Sigmoid colon (tissue), 6 donors: ENCODE measurements at regions not wholly inside any gene's neighbourhood (a gene's known extent, or its start where the extent isn't known, plus 50 kb on each side); places are given as distances from the start of the nearest gene placed in this dataset.

Experiments used
- DNase-seq: peaks from one replicate; pipeline ENCODE4 v3.0.0-alpha.2; 2019
- H3K27ac ChIP-seq, 4 donors: fragments of 200-600 bp; sonication (generic); one replicate each; pipeline ENCODE4 v1.5.1; 2016 to 2019; ENCODE audit warnings: mild to moderate bottlenecking in 1 of 4
- H3K27me3 ChIP-seq, 3 donors: fragments of 200-600 bp; sonication (generic); one replicate each; pipeline ENCODE4 v1.5.1; 2019; ENCODE audit warnings: mild to moderate bottlenecking in 1 of 3
- H3K36me3 ChIP-seq, 4 donors: fragments of 200-600 bp; sonication (generic); one replicate each; pipeline ENCODE4 v1.5.1; 2016 to 2019
- H3K4me1 ChIP-seq, 4 donors: fragments of 200-600 bp; sonication (generic); one replicate each; pipeline ENCODE4 v1.5.1; 2017 to 2019
- H3K4me3 ChIP-seq, 4 donors: fragments of 200-600 bp; sonication (generic); one replicate each; pipeline ENCODE4 v1.5.1; 2017 to 2019; ENCODE audit warnings: mild to moderate bottlenecking in 2 of 4, moderate library complexity in 1 of 4
- H3K9me3 ChIP-seq, 4 donors: fragments of 200-600 bp in 3 of 4; sonication (generic) in 3 of 4; one replicate each; pipeline versions ENCODE4 v1.5.1 to v1.6.1; 2013 to 2019
- CTCF ChIP-seq, 4 experiments: fragments of 450-650 bp in 3 of 4; fragments of 200-600 bp in 1 of 4; IDR thresholded peaks; one replicate each; pipeline ENCODE4 v1.5.1; 2016 to 2019; ENCODE audit warnings: antibody characterized with exemption in 4 of 4, mild to moderate bottlenecking in 3 of 4, moderate library complexity in 2 of 4
- EP300 ChIP-seq, 4 donors: sonication (generic); formaldehyde crosslinking; IDR thresholded peaks; one replicate each; pipeline ENCODE4 v1.6.1; 2017; ENCODE audit warnings: antibody characterized with exemption in 4 of 4
- POLR2A ChIP-seq, 2 donors: fragments of 450-650 bp; IDR thresholded peaks; one replicate each; pipeline ENCODE4 v1.6.1; 2016; ENCODE audit warnings: antibody characterized with exemption in 2 of 2, mild to moderate bottlenecking in 2 of 2, moderate library complexity in 2 of 2
- POLR2AphosphoS5 ChIP-seq, 4 donors: sonication (generic); formaldehyde crosslinking; IDR thresholded peaks; one replicate each; pipeline ENCODE4 v1.6.1; 2017; ENCODE audit warnings: antibody characterized with exemption in 4 of 4
- WGBS, 2 donors: extraction: QIAGEN DNeasy Blood & Tissue Kit; methylation state at CpG; one replicate each; pipeline ENCODE4 v1.1.7; 2013; 5-methylcytosine and 5-hydroxymethylcytosine counted together
- intact Hi-C: fragments of 100-400 bp; cut with DNase I; formaldehyde crosslinking; loops from one replicate; pipeline ENCODE4 v1.15.1; 2023
- donor health status: healthy with polysubstance abuse.
- donor health status: healthy.

DNA sequence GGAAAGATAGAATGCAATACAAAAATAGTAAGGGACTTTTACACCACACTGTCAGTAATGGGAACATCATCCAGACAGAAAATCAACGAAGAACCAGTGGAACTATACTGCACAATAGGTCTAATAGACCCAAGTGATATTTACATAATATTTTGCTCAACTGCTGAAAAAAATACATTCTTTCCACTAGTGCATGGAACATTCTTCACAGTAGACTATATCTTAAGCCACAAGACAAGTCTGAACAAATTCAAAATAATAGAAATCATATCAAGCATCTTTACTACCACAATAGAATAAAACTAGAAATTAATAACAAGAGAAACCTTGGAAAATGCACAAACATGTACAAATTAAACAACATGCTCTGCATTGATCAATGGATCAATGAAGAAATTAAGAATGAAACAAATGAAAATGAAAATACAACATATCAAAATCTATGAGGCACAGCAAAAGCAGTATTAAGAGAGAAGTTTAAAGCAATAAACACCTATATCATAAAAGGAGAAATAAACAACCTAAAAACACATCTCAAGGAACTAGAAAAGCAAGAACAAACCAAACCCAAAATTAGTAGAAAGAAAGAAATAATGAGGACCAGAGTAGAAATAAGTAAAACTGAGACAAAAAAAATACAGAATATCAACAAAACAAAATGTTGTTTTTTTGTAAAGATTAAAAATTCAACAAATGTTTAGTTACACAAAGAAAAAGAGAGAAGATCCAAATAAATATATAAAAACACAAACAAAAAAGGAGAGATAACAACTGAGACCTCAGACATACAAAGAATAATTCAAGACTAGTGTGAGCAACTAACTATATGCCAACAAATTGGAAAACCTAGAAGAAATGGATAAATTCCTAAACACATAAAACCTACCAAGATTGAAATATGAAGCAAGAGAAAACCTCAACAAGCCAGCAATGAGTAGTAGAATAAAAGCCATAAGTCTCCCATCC lies 51.5 kb upstream of the ANTXR2 start:
- Histone ChIP-seq H3K4me1 (no peaks in the 10 kb centered on the region), H3K4me3 (no peak overlapping the region), H3K27me3 (no peaks in the 10 kb centered on the region), H3K27ac (no peak overlapping the region), H3K9me3 (no peaks in the 10 kb centered on the region), H3K36me3 (no peaks in the 10 kb centered on the region)
- no peak for DNase-seq
- intact Hi-C loops: no loop called here
- 74 to 77% methylated on average over 1 of the region's 1 CpG for WGBS, 2 donors
- TF ChIP-seq EP300 (IDR thresholded peaks at IDR 0.05) (no peak), POLR2A (IDR thresholded peaks at IDR 0.05) (no peak), POLR2AphosphoS5 (IDR thresholded peaks at IDR 0.05) (no peak), CTCF (IDR thresholded peaks at IDR 0.05) (no peak)
